DMS79 treated with DMSO at 0.1 percent for 48 hours (cell line): ENCODE measurements at regions not wholly inside any gene's neighbourhood (a gene's known extent, or its start where the extent isn't known, plus 50 kb on each side); places are given as distances from the start of the nearest gene placed in this dataset.
"Not testable (repeated sequence)": the region's sequence is repeated elsewhere in the genome, so short reads cannot be mapped to it uniquely, and the experiment has no call there.

Source experiments
- DNase-seq: peaks from one replicate; lab custom pipeline; 2025; lab: John Stamatoyannopoulos, UW

GRCh38 chr3:143175940-143176894 is 56.6 kb downstream of the CHST2 start:
- not testable (repeated sequence) for DNase-seq

- not testable (repeated sequence) for DNase-seq
These were observed 58.4 kb downstream of the CHST2 start for GRCh38 chr3:143177965-143178364.

GRCh38 chr3:143178775-143179548 is 59.4 kb downstream of the CHST2 start:
- DNase-seq, result not testable (repeated sequence)

GRCh38 chr3:143179603-143180002 is 60.0 kb downstream of the CHST2 start:
- no peak for DNase-seq

- not testable (repeated sequence) for DNase-seq
These were observed 61.3 kb downstream of the CHST2 start for GRCh38 chr3:143180860-143181259.

GRCh38 chr3:143181977-143182376 is 62.4 kb downstream of the CHST2 start:
- DNase-seq, result not testable (repeated sequence)

- no peak for DNase-seq
These were observed 63.5 kb downstream of the CHST2 start for GRCh38 chr3:143182866-143183664.

GRCh38 chr3:143183665-143183964 is 64.0 kb downstream of the CHST2 start:
- no peak for DNase-seq

GRCh38 chr3:143184099-143184498 is 64.5 kb downstream of the CHST2 start:
- DNase-seq, result no peak

GRCh38 chr3:143185401-143185800 is 65.8 kb downstream of the CHST2 start:
- DNase-seq, result no peak

- no peak for DNase-seq
These were observed 67.5 kb downstream of the CHST2 start for GRCh38 chr3:143187111-143187510.

- no peak for DNase-seq
These were observed 69.3 kb downstream of the CHST2 start for GRCh38 chr3:143188881-143189280.

GRCh38 chr3:143190101-143190500 is 70.5 kb downstream of the CHST2 start:
- DNase-seq, result no peak

- DNase-seq, result no peak
These were observed 72.6 kb downstream of the CHST2 start for GRCh38 chr3:143192193-143192592.

- DNase-seq, result no peak
These were observed 80.7 kb downstream of the CHST2 start for GRCh38 chr3:143200001-143200924.

- DNase-seq, result no peak
These were observed 81.5 kb downstream of the CHST2 start for GRCh38 chr3:143201045-143201444.

GRCh38 chr3:143201870-143202752 is 82.5 kb downstream of the CHST2 start:
- DNase-seq, result no peak

- no peak for DNase-seq
These were observed 83.6 kb downstream of the CHST2 start for GRCh38 chr3:143203142-143203541.

GRCh38 chr3:143203848-143204247 is 84.3 kb downstream of the CHST2 start:
- DNase-seq, result no peak

- no peak for DNase-seq
These were observed 87.4 kb downstream of the CHST2 start for GRCh38 chr3:143206955-143207337.
